ENCODE measurements at regions not wholly inside any gene's neighbourhood (a gene's known extent, or its start where the extent isn't known, plus 50 kb on each side); places are given as distances from the start of the nearest gene placed in this dataset.

- ATAC-seq (no peak), DNase-seq (no peak)
- Histone ChIP-seq H3K27ac (no peak overlapping the region), H3K4me1 (no peaks in the 10 kb centered on the region), H3K4me3 (no peak overlapping the region), H3K36me3 (no peaks in the 10 kb centered on the region), H3K27me3 (peaks cover 0 to 9% of the 10 kb centered on the region in 2 donors), H3K9me3 (no peaks in the 10 kb centered on the region)
- TF ChIP-seq CTCF (IDR thresholded peaks at IDR 0.05) = no peak
- intact Hi-C loops (cut with DNase I) = no loop called here
Measured at GRCh38 chr11:33500332-33500731, 200.3 kb downstream of the C11orf91 start.

GRCh38 chr11:33492596-33492995 is 208.0 kb downstream of the C11orf91 start:
- intact Hi-C loops (cut with DNase I) = no loop called here
- H3K36me3 ChIP-seq = no peaks in the 10 kb centered on the region
- no peaks in the 10 kb centered on the region for H3K4me1 ChIP-seq
- no peak for DNase-seq
- no peak for TF ChIP-seq CTCF (IDR thresholded peaks at IDR 0.05)
- H3K27ac ChIP-seq = no peak overlapping the region
- ATAC-seq = no peak
- H3K9me3 ChIP-seq = no peaks in the 10 kb centered on the region
- no peak overlapping the region for H3K4me3 ChIP-seq
- peaks cover 0 to 15% of the 10 kb centered on the region in 2 donors for H3K27me3 ChIP-seq

GRCh38 chr11:33490842-33491370 is 209.7 kb downstream of the C11orf91 start:
- Histone ChIP-seq H3K27me3 (peaks cover 0 to 15% of the 10 kb centered on the region in 2 donors), H3K4me1 (no peaks in the 10 kb centered on the region), H3K9me3 (no peaks in the 10 kb centered on the region), H3K27ac (no peak overlapping the region), H3K36me3 (no peaks in the 10 kb centered on the region), H3K4me3 (no peak overlapping the region)
- no peak for ATAC-seq
- no peak for DNase-seq
- no peak for TF ChIP-seq CTCF (IDR thresholded peaks at IDR 0.05)
- intact Hi-C loops (cut with DNase I) = no loop called here

GRCh38 chr11:33488971-33489370 is 211.7 kb downstream of the C11orf91 start:
- intact Hi-C loops (cut with DNase I) = no loop called here
- no peak for ATAC-seq
- Histone ChIP-seq H3K36me3 (no peaks in the 10 kb centered on the region), H3K4me1 (no peaks in the 10 kb centered on the region), H3K9me3 (no peaks in the 10 kb centered on the region), H3K4me3 (no peak overlapping the region), H3K27ac (no peak overlapping the region), H3K27me3 (peaks cover 0 to 14% of the 10 kb centered on the region in 2 donors)
- no peak for DNase-seq
- TF ChIP-seq CTCF (IDR thresholded peaks at IDR 0.05) = no peak

- no peaks in the 10 kb centered on the region for H3K36me3 ChIP-seq
- H3K27me3 ChIP-seq = peaks cover 0 to 29% of the 10 kb centered on the region in 2 donors
- H3K4me1 ChIP-seq = no peaks in the 10 kb centered on the region
- H3K27ac ChIP-seq = no peak overlapping the region
- H3K4me3 ChIP-seq = no peak overlapping the region
- no peaks in the 10 kb centered on the region for H3K9me3 ChIP-seq
- intact Hi-C loops (cut with DNase I) = no loop called here
- no peak for ATAC-seq
- DNase-seq = no peak
- TF ChIP-seq CTCF (IDR thresholded peaks at IDR 0.05) = no peak
Measured at GRCh38 chr11:33480626-33481025, 220.0 kb downstream of the C11orf91 start.
